ENCODE measurements at regions not wholly inside any gene's neighbourhood (a gene's known extent, or its start where the extent isn't known, plus 50 kb on each side); places are given as distances from the start of the nearest gene placed in this dataset.

DNA sequence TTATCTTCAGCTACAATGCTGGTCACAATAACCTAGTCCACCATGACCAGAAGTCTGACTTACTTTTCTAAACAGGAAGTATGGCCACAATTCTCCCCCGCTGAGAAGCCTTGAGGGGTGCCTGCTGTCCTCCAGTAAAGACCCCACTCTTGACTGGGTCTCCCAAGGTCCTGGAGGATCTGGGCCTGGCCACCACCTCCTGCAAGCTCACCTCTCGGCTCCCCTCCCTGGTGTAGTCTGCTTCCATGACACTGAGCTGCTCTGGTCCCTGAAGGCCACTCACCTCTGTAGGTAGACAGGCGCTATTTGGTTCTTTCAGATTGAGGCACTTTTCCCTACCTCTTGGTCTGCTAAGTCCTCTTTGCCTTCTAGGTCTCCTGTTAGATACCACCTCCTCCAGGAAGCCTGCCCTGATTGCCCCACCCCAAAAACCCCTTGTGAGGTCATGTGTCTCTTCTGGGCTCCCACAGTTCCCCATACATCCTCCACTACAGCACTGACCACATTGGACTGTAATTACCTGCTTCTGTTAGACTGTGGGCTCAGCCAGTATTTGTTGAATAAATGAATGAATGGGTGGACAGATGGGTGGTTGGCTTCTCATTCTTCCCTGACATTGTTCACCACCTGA, 62.6 kb upstream of the IER5L start:
- no peak for FAIRE-seq
- no peak for DNase-seq (ENCODE audit: extremely low spot score, insufficient read length, low read depth)

DNA sequence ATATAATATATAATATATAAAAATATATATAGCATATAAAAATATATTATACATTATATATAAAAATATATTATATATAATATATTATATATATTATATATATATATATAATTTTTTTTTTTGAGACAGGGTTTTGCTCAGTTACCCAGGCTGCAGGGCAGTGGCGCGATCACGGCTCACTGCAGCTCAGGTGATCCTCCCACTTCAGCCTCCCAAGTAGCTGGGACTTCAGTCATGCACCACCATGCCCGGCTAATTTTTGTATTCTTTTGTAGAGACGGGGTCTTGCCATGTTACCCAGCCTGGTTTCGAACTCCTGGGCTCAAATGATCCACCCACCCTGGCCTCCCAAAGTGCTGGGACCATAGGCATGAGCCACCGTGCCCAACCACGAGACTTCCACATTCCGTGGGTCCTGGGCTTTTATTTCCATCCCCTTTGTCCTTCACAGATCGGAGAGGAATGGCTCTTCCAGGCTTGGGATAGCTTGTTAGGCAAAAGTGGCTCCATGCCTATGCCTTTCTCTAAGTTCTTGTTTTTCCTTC, 62.0 kb upstream of the IER5L start:
- FAIRE-seq (no peak), DNase-seq (ENCODE audit: extremely low spot score, insufficient read length, low read depth) (no peak)

DNA sequence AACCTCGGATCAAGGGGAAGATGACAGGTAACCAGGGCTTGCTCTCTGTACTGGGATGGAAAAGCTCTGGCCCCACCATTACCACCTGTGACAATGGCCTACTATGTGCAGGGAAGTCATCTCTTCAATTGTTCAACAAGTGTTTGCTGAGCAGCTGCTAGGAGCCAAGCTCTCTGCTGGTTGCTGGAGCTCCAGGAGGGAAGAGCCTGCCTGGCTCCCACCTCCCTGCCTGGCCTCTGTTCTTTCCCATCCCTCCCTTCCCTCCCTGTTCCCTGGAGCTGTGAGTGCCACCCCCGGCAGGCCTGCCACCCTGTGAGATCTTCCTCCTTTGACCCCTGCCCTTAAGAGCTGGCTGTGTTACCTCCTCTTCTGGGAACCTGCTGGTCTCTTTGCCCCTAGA, 59.7 kb upstream of the IER5L start:
- no peak for DNase-seq (ENCODE audit: extremely low spot score, insufficient read length, low read depth)
- FAIRE-seq = no peak

DNA sequence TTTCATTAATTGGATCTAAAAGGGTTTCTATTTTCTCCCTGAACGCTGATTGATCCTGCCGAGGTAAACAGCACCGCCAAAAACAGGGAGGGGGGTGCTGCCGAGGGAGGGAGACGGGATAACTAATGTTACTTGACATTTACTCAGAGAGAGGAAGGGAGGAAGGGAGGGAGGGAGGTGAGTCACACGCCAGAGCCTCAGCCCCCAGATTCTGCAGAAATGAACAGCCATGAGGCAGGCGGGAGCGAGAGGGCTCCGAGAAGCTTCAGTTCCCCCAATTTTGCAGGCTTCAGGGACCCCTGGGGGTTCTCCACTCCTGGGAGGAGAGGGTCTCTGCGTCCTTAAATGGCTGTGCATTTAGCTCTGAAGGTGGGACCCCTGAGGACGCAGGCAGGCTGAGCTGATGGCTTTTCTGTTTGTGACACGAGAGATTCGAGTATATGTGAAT, 59.1 kb upstream of the IER5L start:
- FAIRE-seq = no peak
- DNase-seq (ENCODE audit: extremely low spot score, insufficient read length, low read depth) = no peak

DNA sequence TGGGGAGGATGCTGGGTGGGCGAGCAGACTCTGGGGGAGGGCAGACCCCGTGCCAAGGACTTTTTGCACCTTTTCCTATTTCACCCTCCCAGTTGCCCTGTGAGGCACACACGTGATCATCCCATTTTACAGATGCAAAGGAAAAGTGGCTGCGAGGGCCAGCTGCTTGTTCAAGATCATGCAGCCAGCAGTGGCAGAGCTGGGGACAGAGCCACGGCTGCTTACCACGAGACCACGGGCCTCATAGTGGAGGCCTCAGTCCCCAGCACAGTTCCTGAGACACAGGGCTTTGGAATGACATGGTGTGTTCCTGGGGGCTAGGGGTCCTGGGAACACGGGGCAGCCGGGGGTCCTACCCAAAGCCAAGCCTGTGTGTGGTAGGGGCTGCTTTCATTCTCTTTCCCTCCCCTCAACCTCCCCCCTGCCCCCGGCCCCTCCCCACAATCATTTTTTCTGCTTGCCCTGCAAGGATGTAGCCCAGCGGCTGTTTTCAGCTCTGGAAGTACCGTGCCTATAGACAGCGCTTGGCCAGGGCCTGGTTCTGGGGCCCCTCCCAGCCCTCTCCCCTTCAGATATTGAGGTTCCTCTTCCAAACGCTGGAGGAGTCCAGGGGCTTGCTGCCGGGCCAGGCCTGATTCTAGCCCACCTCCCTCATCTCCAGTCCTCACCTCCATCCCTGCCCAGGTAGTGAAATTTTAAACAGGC, 58.5 kb upstream of the IER5L start:
- DNase-seq (ENCODE audit: extremely low spot score, insufficient read length, low read depth) = no peak
- no peak for FAIRE-seq

DNA sequence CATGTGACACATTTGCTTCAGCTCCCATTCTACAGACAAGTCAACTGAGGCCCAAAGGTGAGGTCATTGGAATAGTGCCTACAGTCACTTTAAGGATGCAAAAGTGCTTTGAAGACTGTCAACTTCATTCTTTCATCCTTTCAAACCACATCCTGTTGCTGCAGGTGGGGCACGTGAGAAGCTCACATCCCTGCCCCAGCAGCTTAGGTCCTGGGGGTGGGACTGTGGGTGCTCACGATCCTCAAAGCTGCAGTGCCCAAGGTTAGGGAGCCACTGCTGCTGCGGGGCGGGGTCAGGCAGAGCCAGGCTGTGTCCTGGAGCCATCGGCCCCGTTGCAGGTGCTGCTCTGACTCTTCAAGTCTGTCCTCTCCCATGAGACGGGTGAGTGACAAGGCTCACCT, 57.9 kb upstream of the IER5L start:
- DNase-seq (ENCODE audit: extremely low spot score, insufficient read length, low read depth) (peak; percentile 15), FAIRE-seq (peak; percentile 79)

DNA sequence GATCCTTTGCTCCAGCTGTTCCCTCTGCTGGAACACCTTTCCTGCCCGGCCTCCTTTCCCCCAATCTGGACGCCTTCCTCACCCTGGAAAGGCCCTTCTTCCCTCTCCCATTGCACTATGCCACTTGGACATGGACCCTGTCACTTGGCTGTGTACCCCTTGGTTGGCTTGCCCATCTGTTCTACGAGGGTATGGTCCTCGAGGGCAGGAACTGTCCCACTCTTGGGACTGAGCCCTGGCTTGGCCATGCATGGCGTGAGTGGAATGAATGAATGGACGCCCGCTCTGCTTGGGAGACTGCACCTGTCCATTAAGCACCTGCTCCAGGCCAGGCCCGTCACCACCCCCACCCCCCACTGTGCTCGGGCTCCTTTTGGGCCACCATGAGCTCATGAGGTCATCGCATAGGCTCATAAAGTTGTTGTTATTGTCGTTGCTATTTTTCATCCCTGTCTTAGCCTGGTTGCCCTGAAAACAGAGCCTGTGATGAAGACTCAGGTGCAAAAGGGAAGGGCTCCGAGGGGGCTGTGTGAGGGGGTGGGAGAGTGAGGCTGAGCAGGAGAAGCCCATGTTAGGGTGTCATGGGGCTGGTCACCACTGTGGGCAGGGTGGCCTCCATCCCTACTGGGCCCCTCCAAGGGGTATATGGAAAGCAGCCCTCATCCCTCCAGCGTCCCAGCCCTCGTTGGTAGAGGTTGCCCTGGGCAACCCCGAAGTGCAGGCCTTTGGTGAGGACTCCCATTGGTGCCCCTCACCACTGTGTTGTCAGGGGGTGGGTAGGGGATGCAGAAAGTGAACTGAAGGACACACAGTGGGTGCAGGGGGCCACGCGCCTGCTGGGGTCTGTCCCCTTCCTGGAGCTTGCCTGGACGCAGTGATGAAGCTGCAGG, 57.2 kb upstream of the IER5L start:
- FAIRE-seq (no peak), DNase-seq (ENCODE audit: extremely low spot score, insufficient read length, low read depth) (no peak)

DNA sequence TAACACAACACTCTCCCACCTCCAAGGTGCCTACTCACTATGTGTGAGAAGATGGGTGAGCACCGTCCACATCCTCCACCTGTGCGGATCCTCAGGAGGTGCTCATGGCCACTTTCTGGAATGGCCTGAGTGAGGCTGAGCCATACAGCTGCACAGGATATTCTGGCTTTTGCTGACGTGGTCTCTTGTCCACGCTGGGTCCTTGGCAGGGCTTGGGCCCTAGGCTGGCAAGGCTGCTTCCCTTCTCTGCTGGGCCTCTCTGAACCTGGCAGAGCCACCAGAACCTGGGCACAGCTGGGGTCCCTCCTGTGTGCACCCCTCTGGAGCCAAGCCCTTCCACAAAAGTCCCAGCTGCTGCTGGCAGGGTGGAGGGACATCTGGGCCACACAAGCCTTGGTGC, 56.4 kb upstream of the IER5L start:
- DNase-seq (ENCODE audit: extremely low spot score, insufficient read length, low read depth) (no peak), FAIRE-seq (no peak)

DNA sequence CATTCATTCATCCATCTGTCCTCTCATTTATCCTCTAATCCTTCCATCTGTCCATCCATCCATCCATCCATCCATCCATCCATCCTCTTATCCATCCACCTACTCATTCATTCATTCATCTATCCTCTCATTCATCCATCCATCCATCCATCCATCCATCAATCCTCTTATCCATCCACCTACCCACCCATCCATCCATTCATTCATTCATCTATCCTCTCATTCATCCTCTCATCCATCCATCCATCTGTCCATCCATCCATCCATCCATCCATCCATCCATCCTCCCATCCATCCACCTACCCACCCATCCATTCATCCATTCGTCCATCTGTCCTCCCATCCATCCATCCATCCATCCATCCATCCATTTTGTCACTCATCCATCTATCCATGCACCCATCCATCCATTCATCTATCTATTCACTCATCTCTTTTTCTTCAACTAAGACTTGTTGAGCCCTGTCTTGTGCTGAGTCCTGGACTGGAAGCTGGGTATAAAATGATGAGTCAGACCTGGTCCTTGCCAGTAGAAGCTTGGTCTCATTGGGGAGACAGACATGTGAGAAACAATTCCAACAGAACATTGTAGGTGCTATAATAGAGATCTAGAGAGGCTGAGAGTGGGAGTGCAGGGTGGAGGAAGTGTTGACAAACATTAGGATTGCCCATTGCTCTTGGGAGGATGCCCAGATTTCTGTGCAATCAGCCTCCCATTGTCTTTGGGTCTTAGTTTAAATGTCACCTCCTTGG, 55.0 kb upstream of the IER5L start:
- FAIRE-seq (no peak), DNase-seq (ENCODE audit: extremely low spot score, insufficient read length, low read depth) (no peak)

DNA sequence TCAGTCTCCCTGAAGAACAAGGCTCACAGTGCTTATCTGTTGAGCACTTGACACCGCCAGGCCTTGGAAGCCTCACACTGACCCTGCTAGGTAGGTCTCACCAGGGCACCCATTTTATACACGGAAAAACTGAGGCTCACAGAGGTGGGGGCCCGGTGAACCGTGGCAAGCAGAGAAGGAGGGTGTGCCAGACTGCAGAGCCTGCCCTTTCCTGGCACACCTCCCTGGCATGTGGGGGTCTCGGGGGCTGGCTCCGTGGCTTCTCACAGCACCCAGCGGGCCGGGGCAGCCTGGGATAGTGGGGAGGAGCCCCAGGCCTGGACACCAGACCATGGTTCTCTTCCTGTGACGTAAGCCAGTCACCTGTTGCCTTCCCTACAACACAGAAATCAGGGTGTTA, 53.7 kb upstream of the IER5L start:
- no peak for FAIRE-seq
- no peak for DNase-seq (ENCODE audit: extremely low spot score, insufficient read length, low read depth)

DNA sequence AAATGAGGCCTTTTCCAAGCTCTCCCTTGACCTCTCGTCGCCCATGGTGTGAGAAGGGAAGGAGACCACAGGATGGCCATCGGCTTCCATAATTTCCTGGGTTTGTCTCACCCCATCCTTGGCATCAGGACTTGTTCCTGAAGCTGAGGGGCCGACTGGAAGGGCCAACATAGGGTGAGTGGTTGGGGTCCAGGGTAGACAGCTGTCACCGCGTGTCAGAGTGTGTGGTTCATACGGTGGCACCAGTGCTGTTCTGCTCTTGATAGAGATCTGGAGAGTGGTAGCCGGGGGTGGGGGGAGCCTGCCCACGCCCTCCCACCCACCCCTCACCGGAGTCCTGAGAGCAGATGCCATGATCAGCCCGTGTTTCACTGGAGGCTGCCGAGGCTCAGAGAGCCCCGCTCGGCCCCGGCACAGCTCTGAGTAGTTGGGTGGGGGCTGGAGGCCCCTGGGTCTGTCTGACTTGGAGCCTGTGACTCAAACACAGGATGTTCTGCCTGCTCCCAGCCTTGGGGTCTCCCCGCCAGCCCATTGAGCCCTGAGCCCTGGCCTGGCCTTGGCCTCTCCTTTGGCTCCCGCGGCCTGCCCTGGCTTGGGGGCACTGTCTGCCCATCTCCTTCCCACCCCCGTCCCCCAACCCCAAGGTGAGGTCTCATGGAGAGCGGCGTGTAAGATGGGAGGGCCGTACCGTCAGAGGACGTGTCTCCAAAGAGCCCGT, 53.1 kb upstream of the IER5L start:
- FAIRE-seq (no peak), DNase-seq (ENCODE audit: extremely low spot score, insufficient read length, low read depth) (no peak)

DNA sequence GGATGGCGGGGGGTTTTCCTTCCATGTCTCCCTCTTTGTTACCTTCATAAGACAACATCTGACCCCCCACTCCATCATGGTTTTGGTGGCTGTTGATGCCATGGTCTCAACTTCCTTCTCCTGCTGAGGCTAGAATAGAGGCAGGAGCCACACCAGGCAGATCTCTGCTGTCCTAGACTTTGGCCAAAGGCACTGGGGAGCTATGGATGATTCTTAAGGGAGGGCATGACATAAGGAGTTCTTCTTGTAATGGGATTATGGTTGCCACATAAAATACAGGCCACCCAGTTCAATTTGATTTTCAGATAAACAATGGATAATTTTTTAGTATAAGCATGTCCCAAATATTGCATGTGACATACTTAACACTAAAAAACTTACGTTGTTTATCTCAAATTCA, 52.2 kb upstream of the IER5L start:
- FAIRE-seq = no peak
- no peak for DNase-seq (ENCODE audit: extremely low spot score, insufficient read length, low read depth)
